ENCODE measurements at regions not wholly inside any gene's neighbourhood (a gene's known extent, or its start where the extent isn't known, plus 50 kb on each side); places are given as distances from the start of the nearest gene placed in this dataset.

DNA sequence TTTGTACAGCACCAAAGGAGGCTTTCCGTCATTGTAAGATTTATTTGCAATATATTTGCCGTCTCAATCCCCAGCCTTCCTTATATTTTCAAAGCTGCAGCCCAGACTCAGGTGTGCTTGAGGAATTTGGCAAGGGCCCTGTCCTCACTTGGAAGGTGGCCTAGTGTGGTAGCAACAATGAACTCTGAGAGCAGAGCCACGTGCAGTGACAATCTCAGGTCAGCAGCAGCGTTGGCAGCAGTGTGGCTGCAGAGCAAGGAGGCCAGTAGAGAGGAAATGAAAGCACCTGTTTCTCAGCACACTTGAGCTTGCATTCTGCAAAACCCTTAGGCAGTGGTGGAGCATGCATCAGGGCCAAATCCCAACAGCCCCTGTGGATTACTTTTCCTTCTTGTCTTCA lies 613.5 kb downstream of the RBFOX1 start:
- TF ChIP-seq, protein P1, sequence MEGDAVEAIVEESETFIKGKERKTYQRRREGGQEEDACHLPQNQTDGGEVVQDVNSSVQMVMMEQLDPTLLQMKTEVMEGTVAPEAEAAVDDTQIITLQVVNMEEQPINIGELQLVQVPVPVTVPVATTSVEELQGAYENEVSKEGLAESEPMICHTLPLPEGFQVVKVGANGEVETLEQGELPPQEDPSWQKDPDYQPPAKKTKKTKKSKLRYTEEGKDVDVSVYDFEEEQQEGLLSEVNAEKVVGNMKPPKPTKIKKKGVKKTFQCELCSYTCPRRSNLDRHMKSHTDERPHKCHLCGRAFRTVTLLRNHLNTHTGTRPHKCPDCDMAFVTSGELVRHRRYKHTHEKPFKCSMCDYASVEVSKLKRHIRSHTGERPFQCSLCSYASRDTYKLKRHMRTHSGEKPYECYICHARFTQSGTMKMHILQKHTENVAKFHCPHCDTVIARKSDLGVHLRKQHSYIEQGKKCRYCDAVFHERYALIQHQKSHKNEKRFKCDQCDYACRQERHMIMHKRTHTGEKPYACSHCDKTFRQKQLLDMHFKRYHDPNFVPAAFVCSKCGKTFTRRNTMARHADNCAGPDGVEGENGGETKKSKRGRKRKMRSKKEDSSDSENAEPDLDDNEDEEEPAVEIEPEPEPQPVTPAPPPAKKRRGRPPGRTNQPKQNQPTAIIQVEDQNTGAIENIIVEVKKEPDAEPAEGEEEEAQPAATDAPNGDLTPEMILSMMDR (IDR thresholded peaks at IDR 0.05), result no peak
- no peak for TF ChIP-seq POLR2A (IDR thresholded peaks at IDR 0.05)
